GM10248 (cell line): ENCODE measurements at regions not wholly inside any gene's neighbourhood (a gene's known extent, or its start where the extent isn't known, plus 50 kb on each side); places are given as distances from the start of the nearest gene placed in this dataset.

ENCODE experiments used
- CTCF ChIA-PET: fragments of 300-600 bp; sonication (Branson Sonifier 250); formaldehyde crosslinking; extraction: SDS; loops from one replicate; lab custom pipeline; 2021; ENCODE audit warnings: antibody characterized with exemption; lab: Yijun Ruan, JAX
- POLR2A ChIA-PET: fragments of 350-650 bp; sonication (Branson Sonifier 250); formaldehyde crosslinking; extraction: SDS; loops from one replicate; lab custom pipeline; 2020; ENCODE audit warnings: antibody characterized with exemption; lab: Yijun Ruan, JAX
- DNase-seq: peaks from one replicate; pipeline ENCODE4 v3.0.0; 2012; ENCODE audit errors: extremely low spot score
- CTCF ChIP-seq: IDR thresholded peaks from 2 replicates; pipeline ENCODE4 v1.5.1; 2012; ENCODE audit warnings: mild to moderate bottlenecking, low read depth; ENCODE audit errors: extremely low read depth, missing control alignments, control extremely low read depth

- POLR2A ChIA-PET: no interaction called here
- DNase-seq: no peak
- no peak for TF ChIP-seq CTCF
- CTCF ChIA-PET: no interaction called here
These were observed 165.6 kb upstream of the SULF2 start for GRCh38 chr20:47950913-47951283.

- no peak for DNase-seq
- ChIA-PET POLR2A (no interaction called here), CTCF (interaction anchor here (0.8 to 1.8 kb wide), 2 partner anchors 20 to 58 kb away, joined by 3 read pairs; no protein-coding TSS in a partner anchor)
- TF ChIP-seq CTCF: no peak
These were observed 165.0 kb upstream of the SULF2 start for GRCh38 chr20:47950124-47950912.

- POLR2A ChIA-PET: no interaction called here
- TF ChIP-seq CTCF: no peak
These were observed 163.9 kb upstream of the SULF2 start for GRCh38 chr20:47949230-47949629.

GRCh38 chr20:47944682-47945081 lies 159.4 kb upstream of the SULF2 start:
- no peak for TF ChIP-seq CTCF
- no peak for DNase-seq
- POLR2A ChIA-PET: no interaction called here
- CTCF ChIA-PET: no interaction called here

More at GRCh38 chr20:47949230-47949629, 163.9 kb upstream of the SULF2 start:
- no peak for DNase-seq
- CTCF ChIA-PET: interaction anchor here (1.7 to 1.8 kb wide), 2 partner anchors 11 to 19 kb away, joined by 3 read pairs; no protein-coding TSS in a partner anchor

- DNase-seq: no peak
- POLR2A ChIA-PET: no interaction called here
- CTCF ChIA-PET: no interaction called here
- TF ChIP-seq CTCF: no peak
These were observed 156.6 kb upstream of the SULF2 start for GRCh38 chr20:47941869-47942268.

GRCh38 chr20:47940101-47940813 lies 155.0 kb upstream of the SULF2 start:
- ChIA-PET POLR2A (no interaction called here), CTCF (no interaction called here)
- DNase-seq: no peak
- no peak for TF ChIP-seq CTCF
